ENCODE measurements at regions not wholly inside any gene's neighbourhood (a gene's known extent, or its start where the extent isn't known, plus 50 kb on each side); places are given as distances from the start of the nearest gene placed in this dataset.

- peak; percentile 42 for DNase-seq (ENCODE audit: extremely low read depth, low read depth)
Measured at GRCh38 chr12:124633365-124634362, 66.3 kb upstream of the NCOR2 start.

GRCh38 chr12:124632519-124632984 is 65.1 kb upstream of the NCOR2 start:
- no peak for DNase-seq (ENCODE audit: extremely low read depth, low read depth)

GRCh38 chr12:124631681-124632256 is 64.4 kb upstream of the NCOR2 start:
- no peak for DNase-seq (ENCODE audit: extremely low read depth, low read depth)

- DNase-seq (ENCODE audit: extremely low read depth, low read depth) = no peak
Measured at GRCh38 chr12:124630791-124631313, 63.4 kb upstream of the NCOR2 start.

- DNase-seq (ENCODE audit: extremely low read depth, low read depth) = no peak
Measured at GRCh38 chr12:124629789-124630480, 62.5 kb upstream of the NCOR2 start.

GRCh38 chr12:124629117-124629516 is 61.7 kb upstream of the NCOR2 start:
- DNase-seq (ENCODE audit: extremely low read depth, low read depth) = no peak

GRCh38 chr12:124627956-124628355 is 60.5 kb upstream of the NCOR2 start:
- no peak for DNase-seq (ENCODE audit: extremely low read depth, low read depth)

- no peak for DNase-seq (ENCODE audit: extremely low read depth, low read depth)
Measured at GRCh38 chr12:124626971-124627411, 59.6 kb upstream of the NCOR2 start.

GRCh38 chr12:124625867-124626675 is 58.7 kb upstream of the NCOR2 start:
- peak; percentile 81 for DNase-seq (ENCODE audit: extremely low read depth, low read depth)

- DNase-seq (ENCODE audit: extremely low read depth, low read depth) = no peak
Measured at GRCh38 chr12:124624823-124625222, 57.4 kb upstream of the NCOR2 start.

GRCh38 chr12:124623344-124624035 is 56.1 kb upstream of the NCOR2 start:
- DNase-seq (ENCODE audit: extremely low read depth, low read depth) = no peak

- DNase-seq (ENCODE audit: extremely low read depth, low read depth) = no peak
Measured at GRCh38 chr12:124622764-124623163, 55.4 kb upstream of the NCOR2 start.

GRCh38 chr12:124622331-124622730 is 54.9 kb upstream of the NCOR2 start:
- DNase-seq (ENCODE audit: extremely low read depth, low read depth) = no peak

- no peak for DNase-seq (ENCODE audit: extremely low read depth, low read depth)
Measured at GRCh38 chr12:124621296-124621660, 53.9 kb upstream of the NCOR2 start.

GRCh38 chr12:124620606-124621295 is 53.3 kb upstream of the NCOR2 start:
- no peak for DNase-seq (ENCODE audit: extremely low read depth, low read depth)

GRCh38 chr12:124618291-124618902 is 51.0 kb upstream of the NCOR2 start:
- no peak for DNase-seq (ENCODE audit: extremely low read depth, low read depth)

- no peak for DNase-seq (ENCODE audit: extremely low read depth, low read depth)
Measured at GRCh38 chr12:124617615-124618014, 50.2 kb upstream of the NCOR2 start.

Data from NCI-H460 (cell line).